T-helper 2 cell (primary cell): ENCODE measurements at regions not wholly inside any gene's neighbourhood (a gene's known extent, or its start where the extent isn't known, plus 50 kb on each side); places are given as distances from the start of the nearest gene placed in this dataset.

Experiments used
- DNase-seq, 5 experiments: peaks; one replicate each; pipeline versions ENCODE4 v3.0.0 to v3.0.0-alpha.2; 2012 to 2022

GRCh38 chr2:21451403-21451802, 327.6 kb downstream of the TDRD15 start:
- no peak for DNase-seq

- no peak for DNase-seq
Measured at GRCh38 chr2:21452263-21452662, 328.5 kb downstream of the TDRD15 start.

- DNase-seq, result no peak
Measured at GRCh38 chr2:21452678-21453077, 328.9 kb downstream of the TDRD15 start.

GRCh38 chr2:21453723-21454450, 330.1 kb downstream of the TDRD15 start:
- no peak for DNase-seq

- no peak for DNase-seq
Measured at GRCh38 chr2:21454839-21455238, 331.1 kb downstream of the TDRD15 start.

- no peak for DNase-seq
Measured at GRCh38 chr2:21461754-21462240, 338.0 kb downstream of the TDRD15 start.

- no peak for DNase-seq
Measured at GRCh38 chr2:21466341-21466927, 342.7 kb downstream of the TDRD15 start.

- no peak for DNase-seq
Measured at GRCh38 chr2:21467280-21467818, 343.6 kb downstream of the TDRD15 start.

GRCh38 chr2:21467910-21468309, 344.1 kb downstream of the TDRD15 start:
- no peak for DNase-seq

GRCh38 chr2:21468624-21469023, 344.9 kb downstream of the TDRD15 start:
- no peak for DNase-seq

GRCh38 chr2:21469158-21469557, 345.4 kb downstream of the TDRD15 start:
- DNase-seq, result no peak

GRCh38 chr2:21469564-21469963, 345.8 kb downstream of the TDRD15 start:
- no peak for DNase-seq

- DNase-seq, result no peak
Measured at GRCh38 chr2:21480162-21480561, 356.4 kb downstream of the TDRD15 start.

- no peak for DNase-seq
Measured at GRCh38 chr2:21484643-21485042, 360.9 kb downstream of the TDRD15 start.

- no peak for DNase-seq
Measured at GRCh38 chr2:21486445-21486844, 362.7 kb downstream of the TDRD15 start.

GRCh38 chr2:21489080-21489479, 365.3 kb downstream of the TDRD15 start:
- DNase-seq, result peak in 1 of 5 experiments; percentile 58

- DNase-seq, result no peak
Measured at GRCh38 chr2:21498016-21498415, 374.2 kb downstream of the TDRD15 start.

- DNase-seq, result no peak
Measured at GRCh38 chr2:21500401-21500945, 376.7 kb downstream of the TDRD15 start.

- no peak for DNase-seq
Measured at GRCh38 chr2:21501376-21502027, 377.7 kb downstream of the TDRD15 start.

GRCh38 chr2:21515903-21516302, 392.1 kb downstream of the TDRD15 start:
- DNase-seq, result no peak

GRCh38 chr2:21519412-21519811, 395.6 kb downstream of the TDRD15 start:
- DNase-seq, result no peak

GRCh38 chr2:21519821-21520220, 396.1 kb downstream of the TDRD15 start:
- DNase-seq, result no peak

- peak in 1 of 5 experiments; percentile 1 for DNase-seq
Measured at GRCh38 chr2:21535826-21536225, 412.1 kb downstream of the TDRD15 start.
